Activated CD4-positive, CD25-positive, alpha-beta regulatory T cell (primary cell): ENCODE measurements at regions not wholly inside any gene's neighbourhood (a gene's known extent, or its start where the extent isn't known, plus 50 kb on each side); places are given as distances from the start of the nearest gene placed in this dataset.
"Not testable (repeated sequence)": the region's sequence is repeated elsewhere in the genome, so short reads cannot be mapped to it uniquely, and the experiment has no call there.

ENCODE experiments used
- DNase-seq, 4 experiments: peaks; one replicate each; lab custom pipeline; 2025; lab: John Stamatoyannopoulos, UW

- DNase-seq: no peak
Observed at GRCh38 chr2:172259827-172260226, 157.1 kb upstream of the DLX2 start.

DNA sequence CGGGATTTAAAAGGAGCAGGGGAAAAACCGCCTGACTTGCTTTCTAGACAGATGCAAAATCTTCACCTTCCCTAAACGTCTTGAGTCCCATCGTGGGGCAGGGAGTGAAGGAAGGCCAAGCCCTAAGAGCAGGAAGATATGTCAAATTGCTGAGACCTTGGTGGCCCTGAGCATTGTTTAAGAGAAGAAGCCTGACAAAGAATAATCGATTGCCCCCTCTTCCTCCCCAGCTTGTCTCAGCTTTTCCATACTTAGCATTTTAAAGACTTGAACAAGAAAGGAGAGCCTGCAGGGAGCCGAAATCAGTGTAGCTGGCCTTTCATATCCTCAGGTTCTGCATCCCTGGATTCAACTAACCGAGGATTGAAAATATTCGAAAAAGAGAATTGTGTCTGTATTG, 157.6 kb upstream of the DLX2 start:
- no peak for DNase-seq

- no peak for DNase-seq
Observed at GRCh38 chr2:172261292-172261691, 158.6 kb upstream of the DLX2 start.

DNA sequence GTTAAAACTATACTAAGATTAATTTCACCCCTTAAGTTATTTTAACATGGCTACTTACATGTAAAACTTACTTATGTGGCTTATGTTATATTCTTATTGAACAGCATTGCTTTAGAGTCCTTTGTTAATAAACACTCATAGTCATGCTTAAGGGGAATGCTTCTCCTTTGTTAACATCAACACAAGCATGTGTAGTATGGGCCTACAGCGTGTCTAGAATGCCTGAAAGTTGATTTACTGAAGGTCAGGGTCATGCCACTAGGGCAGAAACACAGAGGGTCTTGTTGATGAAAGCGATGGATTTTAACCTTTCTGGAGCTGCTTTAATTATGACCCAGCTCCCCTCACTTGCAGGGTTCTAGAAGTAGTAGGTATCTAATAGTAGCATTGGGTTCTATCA, 159.8 kb upstream of the DLX2 start:
- DNase-seq: no peak

GRCh38 chr2:172264820-172265219, 162.1 kb upstream of the DLX2 start:
- DNase-seq: not testable (repeated sequence)

DNA sequence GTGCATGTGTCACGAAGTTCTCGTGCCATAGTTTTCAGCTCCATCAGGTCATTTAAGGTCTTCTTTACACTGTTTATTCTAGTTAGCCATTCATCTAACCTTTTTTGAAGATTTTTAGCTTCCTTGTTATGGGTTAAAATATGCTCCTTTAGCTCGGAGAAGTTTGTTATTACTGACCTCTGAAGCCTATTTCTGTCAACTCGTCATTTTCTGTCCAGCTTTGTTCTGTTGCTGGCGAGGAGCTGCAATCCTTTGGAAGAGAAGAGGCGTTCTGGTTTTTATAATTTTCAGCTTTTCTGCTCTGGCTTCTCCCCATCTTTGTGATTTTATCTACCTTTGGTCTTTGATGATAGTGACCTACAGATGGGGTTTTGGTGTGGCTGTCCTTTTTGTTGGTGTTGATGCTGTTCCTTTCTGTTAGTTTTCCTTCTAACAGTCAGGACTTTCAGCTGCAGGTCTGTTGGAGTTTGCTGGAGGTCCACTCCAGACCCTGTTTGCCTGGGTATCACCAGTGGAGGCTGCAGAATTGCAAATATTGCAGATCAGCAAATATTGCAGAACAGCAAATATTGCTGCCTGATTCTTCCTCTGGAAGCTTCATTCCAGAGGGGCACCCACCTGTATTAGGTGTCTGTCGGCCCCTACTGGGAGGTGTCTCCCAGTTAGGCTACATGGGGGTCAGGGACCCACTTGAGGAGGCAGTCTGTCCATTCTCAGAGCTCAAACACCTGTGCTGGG, 157.7 kb upstream of the ITGA6 start:
- not testable (repeated sequence) for DNase-seq

DNA sequence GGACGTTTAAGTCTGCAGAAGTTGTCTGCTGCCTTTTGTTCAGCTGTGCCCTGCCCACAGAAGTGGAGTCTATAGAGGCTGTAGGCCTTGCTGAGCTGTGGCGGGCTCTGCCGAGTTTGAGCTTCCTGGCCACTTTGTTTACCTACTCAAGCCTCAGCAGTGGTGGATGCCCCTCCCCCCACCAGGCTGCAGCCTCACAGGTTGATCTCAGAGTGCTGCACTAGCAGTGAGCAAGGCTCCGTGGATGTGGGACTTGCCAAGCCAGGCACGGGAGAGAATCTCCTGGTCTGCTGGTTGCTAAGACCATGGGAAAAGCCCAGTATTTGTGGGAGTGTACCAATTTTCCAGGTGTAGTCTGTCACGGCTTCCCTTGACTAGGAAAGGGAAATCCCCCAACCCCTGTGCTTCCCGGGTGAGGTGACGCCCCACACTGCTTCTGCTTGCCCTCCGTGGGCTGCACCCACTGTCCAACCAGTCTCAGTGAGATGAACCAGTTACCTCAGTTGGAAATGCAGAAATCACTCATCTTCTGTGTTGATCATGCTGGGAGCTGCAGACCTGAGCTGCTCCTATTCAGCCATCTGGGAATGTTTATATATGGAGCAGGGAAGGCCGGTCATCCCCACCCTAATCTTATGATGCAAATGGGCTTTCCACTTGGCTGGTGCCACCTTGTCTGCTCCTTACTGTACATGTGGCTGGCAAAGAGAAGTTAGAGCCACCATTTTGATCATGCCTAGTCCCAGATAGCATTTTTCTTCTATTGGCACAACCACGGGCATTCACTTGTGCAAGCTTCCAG, 156.9 kb upstream of the ITGA6 start:
- no peak for DNase-seq

- DNase-seq: no peak
Observed at GRCh38 chr2:172273910-172274571, 153.3 kb upstream of the ITGA6 start.

DNA sequence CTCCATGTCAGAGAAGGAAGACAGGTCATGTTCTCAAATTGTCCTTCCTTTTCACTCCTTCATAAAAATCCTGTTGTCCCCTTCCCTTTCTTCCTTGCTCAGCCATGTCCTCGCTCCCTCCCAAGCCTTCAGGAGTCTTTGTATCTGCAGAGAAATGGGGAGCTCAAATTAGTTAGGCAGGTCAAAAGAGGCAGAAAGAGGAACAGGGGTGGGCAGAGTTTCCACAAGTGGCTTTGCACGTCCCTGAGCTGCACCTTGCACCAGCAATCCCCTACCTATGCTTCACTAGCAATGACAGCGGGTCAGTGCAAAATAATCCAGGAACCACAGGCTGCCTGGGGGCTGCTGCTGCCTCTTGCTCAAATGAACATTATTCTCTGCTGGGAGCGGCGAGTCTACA, 152.1 kb upstream of the ITGA6 start:
- DNase-seq: no peak

DNA sequence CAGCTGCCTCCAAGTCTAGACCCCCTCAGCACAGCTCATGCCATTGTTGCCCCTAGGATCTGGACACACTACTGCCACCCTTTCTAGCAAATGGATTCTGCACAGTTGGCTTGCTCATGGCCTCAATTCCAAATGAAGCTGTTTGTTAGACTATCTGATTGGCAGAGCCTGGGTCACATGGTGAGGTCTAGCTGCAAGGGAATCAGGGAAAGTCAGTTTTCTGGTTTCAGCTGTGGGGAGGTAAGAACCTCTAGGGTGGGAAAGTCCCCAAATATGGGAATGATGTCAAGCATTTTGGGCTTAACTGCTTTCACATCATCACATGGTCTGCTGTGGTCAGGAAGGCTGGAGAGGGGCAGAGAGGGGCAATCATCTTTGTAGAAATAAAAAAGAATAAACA, 150.4 kb upstream of the ITGA6 start:
- no peak for DNase-seq

DNA sequence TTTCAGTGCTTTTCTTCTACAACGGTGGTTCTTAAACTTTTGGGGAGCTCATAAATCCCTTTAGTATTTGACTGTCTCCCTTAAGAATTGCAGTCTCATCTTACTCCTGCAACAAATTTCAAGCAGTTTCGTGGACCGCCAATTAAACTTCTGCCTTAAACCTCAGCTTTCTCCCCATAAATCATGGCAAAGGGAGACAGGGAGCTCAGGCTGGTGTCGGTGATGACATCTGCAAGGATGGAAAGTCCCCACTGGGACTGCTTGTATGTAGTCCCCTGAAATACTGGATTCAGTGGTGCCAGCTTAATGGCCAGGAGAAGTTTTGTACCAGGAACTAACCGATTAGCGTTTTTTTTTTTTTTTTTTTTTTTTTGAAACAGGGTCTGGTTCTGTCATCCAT, 148.7 kb upstream of the ITGA6 start:
- DNase-seq: no peak

- DNase-seq: no peak
Observed at GRCh38 chr2:172279214-172279613, 148.2 kb upstream of the ITGA6 start.

DNA sequence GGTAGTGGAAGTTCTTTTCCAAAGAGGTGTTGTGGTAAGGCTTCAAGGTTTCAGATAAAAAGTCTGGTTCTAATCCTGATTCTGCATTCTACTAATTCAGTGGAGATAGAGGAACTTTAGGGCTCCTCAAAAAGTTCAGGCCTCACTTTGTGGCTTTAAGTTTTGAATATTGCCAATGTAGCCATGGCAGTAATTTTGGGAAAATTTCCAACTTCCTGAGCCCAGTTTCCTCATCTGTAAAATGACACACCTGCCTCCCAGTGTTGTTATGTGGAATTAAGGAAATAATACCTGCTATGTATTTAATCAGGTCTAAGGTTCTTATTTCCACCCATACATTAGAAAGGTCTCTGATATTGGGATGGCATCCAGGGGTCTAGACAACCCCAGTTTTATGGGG, 147.6 kb upstream of the ITGA6 start:
- no peak for DNase-seq

- no peak for DNase-seq
Observed at GRCh38 chr2:172280571-172281361, 146.6 kb upstream of the ITGA6 start.

DNA sequence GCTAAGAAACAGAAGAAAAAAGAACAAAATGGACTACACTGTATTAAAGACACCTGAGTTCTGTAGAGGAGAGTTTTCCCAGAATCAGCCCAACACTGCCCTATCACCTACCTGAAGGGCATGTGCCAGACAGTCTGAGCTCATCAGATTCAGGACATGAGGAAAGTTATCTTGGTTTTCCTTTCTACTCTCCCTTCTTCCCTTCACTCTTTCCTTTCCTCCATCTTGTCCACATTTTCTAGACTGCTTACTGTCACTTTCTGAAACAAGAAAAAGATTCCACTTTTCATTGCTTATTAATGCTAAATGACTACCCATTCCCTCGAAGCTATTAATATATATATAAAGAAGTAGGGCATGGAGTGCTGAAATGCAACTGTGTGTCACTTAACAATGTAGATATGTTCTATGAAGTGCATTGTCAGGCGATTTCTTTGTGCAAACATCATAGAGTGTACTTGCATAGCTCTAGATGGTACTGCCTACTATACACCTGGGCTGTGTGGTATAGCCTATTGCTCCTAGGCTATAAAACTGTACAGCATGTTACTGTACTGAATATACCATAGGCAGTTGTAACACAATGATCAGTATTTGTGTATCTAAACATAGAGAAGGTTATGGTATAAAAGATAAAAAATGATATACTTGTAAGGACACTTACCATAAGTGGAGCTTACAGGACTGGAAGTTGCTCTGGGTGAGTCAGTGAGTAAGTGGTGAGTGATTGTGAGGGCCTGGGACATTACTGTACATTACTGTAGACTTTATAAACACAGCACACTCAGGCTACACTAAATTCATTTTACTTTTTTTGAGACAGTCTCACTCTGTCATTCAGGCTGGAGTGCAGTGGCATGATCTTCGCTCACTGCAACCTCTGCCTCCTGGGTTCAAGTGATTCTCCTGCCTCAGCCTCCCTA, 145.5 kb upstream of the ITGA6 start:
- DNase-seq: no peak

DNA sequence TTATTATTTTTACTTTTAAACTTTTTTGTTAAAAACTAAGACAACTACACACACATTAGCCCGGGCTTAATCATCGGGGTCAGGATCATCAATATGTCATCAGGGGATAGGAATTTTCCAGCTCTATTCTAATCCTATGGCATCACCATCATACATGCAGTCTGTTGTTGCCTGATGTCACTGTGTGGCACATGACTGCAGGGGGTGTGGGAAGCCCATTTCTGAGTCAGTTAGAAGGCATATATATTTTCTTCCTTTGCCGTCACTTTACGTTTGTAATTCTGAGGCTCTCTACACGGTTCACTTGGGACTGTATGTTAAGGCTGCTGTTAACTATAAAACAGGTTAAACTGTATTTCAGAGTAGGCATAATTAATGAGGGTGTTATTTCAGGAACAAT, 144.4 kb upstream of the ITGA6 start:
- no peak for DNase-seq

- no peak for DNase-seq
Observed at GRCh38 chr2:172283476-172283875, 143.9 kb upstream of the ITGA6 start.

GRCh38 chr2:172284209-172284608, 143.2 kb upstream of the ITGA6 start:
- DNase-seq: no peak

- DNase-seq: no peak
Observed at GRCh38 chr2:172285010-172285621, 142.3 kb upstream of the ITGA6 start.

GRCh38 chr2:172285760-172286159, 141.6 kb upstream of the ITGA6 start:
- DNase-seq: no peak

GRCh38 chr2:172287190-172287589, 140.2 kb upstream of the ITGA6 start:
- DNase-seq: no peak
